DOHH2 (cell line): ENCODE measurements at regions not wholly inside any gene's neighbourhood (a gene's known extent, or its start where the extent isn't known, plus 50 kb on each side); places are given as distances from the start of the nearest gene placed in this dataset.

Experiments used
- H3F3A ChIP-seq: fragments of 200-600 bp; sonication (generic), shearing (Covaris generic); 2 replicates; pipeline ENCODE4 v1.6.0; 2016; ENCODE audit warnings: antibody characterized with exemption, mild to moderate bottlenecking; ENCODE audit not compliant: control insufficient read depth, insufficient read depth
- H3K27ac ChIP-seq: fragments of 200-600 bp; sonication (generic); 2 replicates; pipeline ENCODE4 v1.5.1; 2014; ENCODE audit warnings: low read depth, mild to moderate bottlenecking, low read length, moderate library complexity
- H3K27me3 ChIP-seq: fragments of 200-600 bp; sonication (generic); 2 replicates; pipeline ENCODE4 v1.6.1; 2014; ENCODE audit warnings: mild to moderate bottlenecking, low read length, mixed read lengths; ENCODE audit not compliant: control insufficient read depth
- H3K36me3 ChIP-seq: fragments of 200-600 bp; sonication (generic); 2 replicates; pipeline ENCODE4 v1.6.1; 2014; ENCODE audit warnings: mild to moderate bottlenecking, low read length, moderate library complexity, mixed read lengths; ENCODE audit not compliant: control insufficient read depth
- H3K4me1 ChIP-seq: fragments of 200-600 bp; sonication (generic); 2 replicates; pipeline ENCODE4 v1.6.1; 2014; ENCODE audit warnings: mild to moderate bottlenecking, low read length, mixed read lengths; ENCODE audit not compliant: control insufficient read depth
- H3K4me2 ChIP-seq: fragments of 200-600 bp; sonication (generic); 2 replicates; pipeline ENCODE4 v1.6.0; 2014; ENCODE audit warnings: mild to moderate bottlenecking, low read length, moderate library complexity
- H3K4me3 ChIP-seq: fragments of 200-600 bp; sonication (generic); 2 replicates; pipeline ENCODE4 v1.5.1; 2014; ENCODE audit warnings: mild to moderate bottlenecking, low read length, mixed read lengths
- H3K79me2 ChIP-seq: fragments of 200-600 bp; sonication (generic); 2 replicates; pipeline ENCODE4 v1.6.1; 2014; ENCODE audit warnings: mild to moderate bottlenecking, low read length, mixed read lengths; ENCODE audit not compliant: control insufficient read depth
- H3K9me2 ChIP-seq: fragments of 200-600 bp; sonication (generic); replicated peaks from 2 replicates; pipeline ENCODE4 v1.6.1; 2014; ENCODE audit warnings: mild to moderate bottlenecking, low read length, mixed read lengths; ENCODE audit not compliant: control insufficient read depth
- H3K9me3 ChIP-seq: fragments of 200-600 bp; sonication (generic); 2 replicates; pipeline ENCODE4 v1.6.1; 2014; ENCODE audit warnings: antibody characterized with exemption, low read length, mixed read lengths; ENCODE audit not compliant: control insufficient read depth, insufficient read depth
- H4K20me1 ChIP-seq: fragments of 200-600 bp; sonication (generic); 2 replicates; pipeline ENCODE4 v1.6.0; 2014; ENCODE audit warnings: low read depth, mild to moderate bottlenecking, antibody characterized with exemption, low read length, moderate library complexity; ENCODE audit not compliant: control insufficient read depth, insufficient read depth
- CTCF ChIP-seq: fragments of 200-600 bp; sonication (generic); IDR thresholded peaks from one replicate; pipeline ENCODE4 v1.5.1; 2014; ENCODE audit warnings: antibody characterized with exemption, mild to moderate bottlenecking, low read depth, low read length; ENCODE audit not compliant: poor library complexity, severe bottlenecking
- EZH2phosphoT487 ChIP-seq: fragments of 200-600 bp; sonication (generic); IDR thresholded peaks from 2 replicates; pipeline ENCODE4 v1.6.1; 2017; ENCODE audit warnings: borderline replicate concordance, mild to moderate bottlenecking, antibody characterized with exemption, low read length, moderate library complexity, mixed read lengths

- H3K9me3 ChIP-seq: no peaks in the 10 kb centered on the region
- no peaks in the 10 kb centered on the region for H3K4me1 ChIP-seq
- H3K36me3 ChIP-seq: no peaks in the 10 kb centered on the region
- H3K4me2 ChIP-seq: no peak overlapping the region
- H3K4me3 ChIP-seq: no peak overlapping the region
- no peak overlapping the region for H3K27ac ChIP-seq
- no peaks in the 10 kb centered on the region for H4K20me1 ChIP-seq
- TF ChIP-seq EZH2phosphoT487: no peak
- TF ChIP-seq CTCF: no peak
- no peaks in the 10 kb centered on the region for H3F3A ChIP-seq
- no peaks in the 10 kb centered on the region for H3K9me2 ChIP-seq
- no peaks in the 10 kb centered on the region for H3K27me3 ChIP-seq
- H3K79me2 ChIP-seq: no peaks in the 10 kb centered on the region
Measured at GRCh38 chr9:135012166-135012565, 75.3 kb upstream of the OLFM1 start.

GRCh38 chr9:135014311-135015010 lies 73.0 kb upstream of the OLFM1 start:
- Histone ChIP-seq H3K27ac (no peak overlapping the region), H3K79me2 (no peaks in the 10 kb centered on the region), H3F3A (no peaks in the 10 kb centered on the region), H3K4me3 (no peak overlapping the region), H4K20me1 (no peaks in the 10 kb centered on the region), H3K27me3 (no peaks in the 10 kb centered on the region), H3K36me3 (no peaks in the 10 kb centered on the region), H3K4me2 (no peak overlapping the region), H3K9me2 (no peaks in the 10 kb centered on the region), H3K4me1 (no peaks in the 10 kb centered on the region), H3K9me3 (no peaks in the 10 kb centered on the region)
- TF ChIP-seq EZH2phosphoT487: no peak
- TF ChIP-seq CTCF: no peak

- Histone ChIP-seq H3K27me3 (no peaks in the 10 kb centered on the region), H4K20me1 (no peaks in the 10 kb centered on the region), H3F3A (no peaks in the 10 kb centered on the region), H3K27ac (no peak overlapping the region), H3K4me1 (no peaks in the 10 kb centered on the region), H3K9me3 (no peaks in the 10 kb centered on the region), H3K36me3 (no peaks in the 10 kb centered on the region), H3K4me3 (no peak overlapping the region), H3K4me2 (no peak overlapping the region), H3K9me2 (no peaks in the 10 kb centered on the region), H3K79me2 (no peaks in the 10 kb centered on the region)
- TF ChIP-seq CTCF: no peak
- no peak for TF ChIP-seq EZH2phosphoT487
Measured at GRCh38 chr9:135015096-135015495, 72.4 kb upstream of the OLFM1 start.
